ENCODE measurements at regions not wholly inside any gene's neighbourhood (a gene's known extent, or its start where the extent isn't known, plus 50 kb on each side); places are given as distances from the start of the nearest gene placed in this dataset.

DNA sequence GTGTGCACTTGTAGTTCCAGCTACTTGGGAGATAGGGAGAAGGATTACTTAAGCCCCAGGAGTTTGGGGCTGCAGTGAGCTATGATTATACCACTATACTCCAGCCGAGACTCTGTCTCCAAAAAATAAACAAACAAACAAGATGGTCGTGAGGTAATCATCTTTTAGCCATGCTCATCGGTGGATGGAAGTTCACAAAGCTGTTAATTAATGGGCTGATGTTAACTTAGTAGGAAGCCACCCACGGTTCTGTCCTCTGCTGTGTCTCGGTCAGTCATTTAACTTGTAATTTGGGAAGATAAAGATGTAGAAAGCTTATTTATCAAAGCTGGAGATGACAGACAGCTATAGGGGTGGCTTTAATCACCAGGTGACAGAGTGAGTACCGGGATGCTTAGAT, 64.9 kb downstream of the ARHGEF18 start:
- 85% methylated on average over 4 of the region's 6 CpGs for WGBS (ENCODE audit: insufficient coverage)
- peaks cover 87% of the 10 kb centered on the region for H3K79me2 ChIP-seq (ENCODE audit: insufficient read depth, low read length)
- no peaks in the 10 kb centered on the region for H3K9me3 Mint-ChIP-seq
- peak overlapping the region in 1 of 2 donors; percentile 31 for H3K27ac ChIP-seq (ENCODE audit: low read depth in 1 of 2, low read length in 2 of 2)
- DNase-seq: no peak
- H3K9ac ChIP-seq (ENCODE audit: insufficient read depth, low read length, poor library complexity, severe bottlenecking): no peak overlapping the region
- no peak overlapping the region for H3K4me3 Mint-ChIP-seq
- TF ChIP-seq, protein P1, sequence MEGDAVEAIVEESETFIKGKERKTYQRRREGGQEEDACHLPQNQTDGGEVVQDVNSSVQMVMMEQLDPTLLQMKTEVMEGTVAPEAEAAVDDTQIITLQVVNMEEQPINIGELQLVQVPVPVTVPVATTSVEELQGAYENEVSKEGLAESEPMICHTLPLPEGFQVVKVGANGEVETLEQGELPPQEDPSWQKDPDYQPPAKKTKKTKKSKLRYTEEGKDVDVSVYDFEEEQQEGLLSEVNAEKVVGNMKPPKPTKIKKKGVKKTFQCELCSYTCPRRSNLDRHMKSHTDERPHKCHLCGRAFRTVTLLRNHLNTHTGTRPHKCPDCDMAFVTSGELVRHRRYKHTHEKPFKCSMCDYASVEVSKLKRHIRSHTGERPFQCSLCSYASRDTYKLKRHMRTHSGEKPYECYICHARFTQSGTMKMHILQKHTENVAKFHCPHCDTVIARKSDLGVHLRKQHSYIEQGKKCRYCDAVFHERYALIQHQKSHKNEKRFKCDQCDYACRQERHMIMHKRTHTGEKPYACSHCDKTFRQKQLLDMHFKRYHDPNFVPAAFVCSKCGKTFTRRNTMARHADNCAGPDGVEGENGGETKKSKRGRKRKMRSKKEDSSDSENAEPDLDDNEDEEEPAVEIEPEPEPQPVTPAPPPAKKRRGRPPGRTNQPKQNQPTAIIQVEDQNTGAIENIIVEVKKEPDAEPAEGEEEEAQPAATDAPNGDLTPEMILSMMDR (IDR thresholded peaks at IDR 0.05): no peak
- H2AFZ ChIP-seq (ENCODE audit: insufficient read depth, low read depth, low read length, poor library complexity, severe bottlenecking): no peak overlapping the region
- H3K36me3 Mint-ChIP-seq: peaks cover 29 to 73% of the 10 kb centered on the region in 2 donors
- H4K20me1 ChIP-seq (ENCODE audit: insufficient read depth, low read length): peaks cover 89% of the 10 kb centered on the region
- peak overlapping the region in 2 of 7 donors; percentile 30 to 60 for H3K27ac Mint-ChIP-seq
- H3K4me1 ChIP-seq (ENCODE audit: control insufficient read depth in 1 of 2, insufficient read depth in 2 of 2, low read length in 2 of 2): no peaks in the 10 kb centered on the region
- H3K27me3 ChIP-seq (ENCODE audit: control insufficient read depth in 2 of 2, insufficient read depth in 2 of 2, low read length in 2 of 2): no peaks in the 10 kb centered on the region
- H3K27me3 Mint-ChIP-seq (ENCODE audit: low read depth in 3 of 3): peaks cover 0 to 3% (median 0%) of the 10 kb centered on the region in 3 donors
- intact Hi-C loops (cut with micrococcal nuclease): no loop called here
- H3K36me3 ChIP-seq (replicated peaks in 1 of 2; ENCODE audit: control insufficient read depth in 1 of 2, insufficient read depth in 2 of 2, low read length in 2 of 2): peaks cover 22 to 59% of the 10 kb centered on the region in 2 donors
- H3K9me3 ChIP-seq (replicated peaks in 1 of 2; ENCODE audit: control insufficient read depth in 1 of 2, insufficient read depth in 1 of 2, low read length in 2 of 2): no peaks in the 10 kb centered on the region
- H3K4me3 ChIP-seq (replicated peaks in 1 of 3; ENCODE audit: low read depth in 2 of 3, low read length in 3 of 3): no peak overlapping the region
- peaks cover 3% of the 10 kb centered on the region for H3K4me1 Mint-ChIP-seq
- H3K4me2 ChIP-seq (replicated peaks; ENCODE audit: extremely low read depth, low read length, poor library complexity, severe bottlenecking): no peak overlapping the region

- peak overlapping the region in 6 of 7 donors; percentile 24 to 69 (median 60) for H3K27ac Mint-ChIP-seq
- no peak overlapping the region for H2AFZ ChIP-seq (ENCODE audit: insufficient read depth, low read depth, low read length, poor library complexity, severe bottlenecking)
- H3K9ac ChIP-seq (ENCODE audit: insufficient read depth, low read length, poor library complexity, severe bottlenecking): no peak overlapping the region
- H3K4me3 ChIP-seq (replicated peaks in 1 of 3; ENCODE audit: low read depth in 2 of 3, low read length in 3 of 3): no peak overlapping the region
- peaks cover 30 to 73% of the 10 kb centered on the region in 2 donors for H3K36me3 ChIP-seq (replicated peaks in 1 of 2; ENCODE audit: control insufficient read depth in 1 of 2, insufficient read depth in 2 of 2, low read length in 2 of 2)
- H3K27me3 ChIP-seq (ENCODE audit: control insufficient read depth in 2 of 2, insufficient read depth in 2 of 2, low read length in 2 of 2): no peaks in the 10 kb centered on the region
- 84% methylated on average over 16 of the region's 22 CpGs for WGBS (ENCODE audit: insufficient coverage)
- no peaks in the 10 kb centered on the region for H3K4me1 ChIP-seq (ENCODE audit: control insufficient read depth in 1 of 2, insufficient read depth in 2 of 2, low read length in 2 of 2)
- H3K79me2 ChIP-seq (ENCODE audit: insufficient read depth, low read length): peaks cover 89% of the 10 kb centered on the region
- no peak overlapping the region for H3K4me2 ChIP-seq (replicated peaks; ENCODE audit: extremely low read depth, low read length, poor library complexity, severe bottlenecking)
- H3K9me3 Mint-ChIP-seq: no peaks in the 10 kb centered on the region
- H4K20me1 ChIP-seq (ENCODE audit: insufficient read depth, low read length): peaks cover 91% of the 10 kb centered on the region
- intact Hi-C loops (cut with micrococcal nuclease): no loop called here
- H3K4me1 Mint-ChIP-seq: peaks cover 3% of the 10 kb centered on the region
- H3K9me3 ChIP-seq (replicated peaks in 1 of 2; ENCODE audit: control insufficient read depth in 1 of 2, insufficient read depth in 1 of 2, low read length in 2 of 2): no peaks in the 10 kb centered on the region
- peaks cover 35 to 83% of the 10 kb centered on the region in 2 donors for H3K36me3 Mint-ChIP-seq
- DNase-seq: no peak
- no peak overlapping the region for H3K27ac ChIP-seq (ENCODE audit: low read depth in 1 of 2, low read length in 2 of 2)
- TF ChIP-seq, protein P1 (IDR thresholded peaks at IDR 0.05): no peak
- H3K27me3 Mint-ChIP-seq (ENCODE audit: low read depth in 3 of 3): peaks cover 0 to 3% (median 0%) of the 10 kb centered on the region in 3 donors
- no peak overlapping the region for H3K4me3 Mint-ChIP-seq
Measured at GRCh38 chr19:7415163-7415856, 66.6 kb downstream of the ARHGEF18 start.

All from CD14-positive monocyte (primary cell).